ENCODE measurements at regions not wholly inside any gene's neighbourhood (a gene's known extent, or its start where the extent isn't known, plus 50 kb on each side); places are given as distances from the start of the nearest gene placed in this dataset.
A peak's percentile ranks its signal among the peaks of the same experiment; 100 is the strongest.

DNA sequence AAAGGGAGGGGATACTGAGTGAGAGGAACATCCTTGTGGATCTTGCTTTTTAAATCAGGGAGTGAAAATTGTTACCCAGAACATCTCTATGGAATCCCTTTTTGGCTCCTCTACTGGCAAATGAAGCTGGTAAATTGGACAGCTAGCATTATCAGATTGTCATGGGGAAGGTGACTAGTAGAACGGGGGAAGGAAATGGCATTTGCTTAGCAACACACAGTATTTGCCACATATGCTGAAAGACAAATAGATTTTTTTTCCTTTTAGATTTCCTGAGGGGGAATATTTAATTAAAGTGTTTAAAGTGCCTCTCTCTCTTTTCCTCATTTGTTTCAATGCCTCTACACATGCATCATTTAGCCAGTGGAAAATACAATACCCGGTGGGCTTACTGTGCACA is 573.5 kb downstream of the BCKDHB start:
- no peak for DNase-seq

- no peak for DNase-seq
These were observed 569.9 kb downstream of the BCKDHB start for GRCh38 chr6:80676386-80676785.

GRCh38 chr6:80674669-80675068 is 568.2 kb downstream of the BCKDHB start:
- DNase-seq: no peak

GRCh38 chr6:80673367-80673766 is 566.9 kb downstream of the BCKDHB start:
- no peak for DNase-seq

GRCh38 chr6:80667006-80667405 is 560.5 kb downstream of the BCKDHB start:
- no peak for DNase-seq

DNA sequence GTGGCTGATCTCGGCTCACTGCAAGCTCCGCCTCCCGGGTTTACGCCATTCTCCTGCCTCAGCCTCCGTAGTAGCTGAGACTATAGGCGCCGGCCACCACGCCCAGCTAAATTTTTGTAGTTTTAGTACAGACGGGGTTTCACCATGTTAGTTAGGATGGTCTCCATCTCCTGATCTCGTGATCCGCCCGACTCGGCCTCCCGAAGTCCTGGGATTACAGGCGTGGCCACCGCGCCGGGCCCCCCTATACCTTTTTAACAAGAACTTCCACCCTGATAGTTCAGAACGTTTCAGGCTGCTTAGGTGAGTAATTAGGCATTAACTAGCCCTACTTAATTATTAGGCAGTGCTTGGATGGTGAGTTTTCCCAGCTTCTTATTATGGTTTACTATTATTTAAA is 552.5 kb downstream of the BCKDHB start:
- DNase-seq: no peak

GRCh38 chr6:80647156-80647555 is 540.7 kb downstream of the BCKDHB start:
- no peak for DNase-seq

DNA sequence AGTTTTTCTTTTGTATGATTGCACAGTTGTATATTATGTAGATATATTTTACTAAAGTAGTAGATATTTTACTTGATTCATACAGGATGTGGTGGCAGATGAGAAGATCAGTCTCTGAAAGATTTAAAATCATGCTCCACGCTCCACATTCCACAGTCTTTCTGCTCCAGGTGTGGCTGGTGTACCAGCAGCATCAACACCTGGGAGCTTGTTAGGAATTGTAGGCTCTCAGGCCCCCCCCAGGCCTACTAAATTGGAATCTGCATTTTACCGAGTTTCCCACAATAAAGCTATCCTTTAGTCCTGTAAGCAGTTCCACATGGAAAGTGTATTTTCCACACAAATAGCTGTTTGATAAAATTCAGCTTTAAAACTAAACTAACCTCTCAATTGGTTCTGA is 537.4 kb downstream of the BCKDHB start:
- no peak for DNase-seq

- DNase-seq: no peak
These were observed 536.0 kb downstream of the BCKDHB start for GRCh38 chr6:80642452-80642851.

GRCh38 chr6:80641591-80641990 is 535.1 kb downstream of the BCKDHB start:
- no peak for DNase-seq

- DNase-seq: no peak
These were observed 533.7 kb downstream of the BCKDHB start for GRCh38 chr6:80640176-80640575.

DNA sequence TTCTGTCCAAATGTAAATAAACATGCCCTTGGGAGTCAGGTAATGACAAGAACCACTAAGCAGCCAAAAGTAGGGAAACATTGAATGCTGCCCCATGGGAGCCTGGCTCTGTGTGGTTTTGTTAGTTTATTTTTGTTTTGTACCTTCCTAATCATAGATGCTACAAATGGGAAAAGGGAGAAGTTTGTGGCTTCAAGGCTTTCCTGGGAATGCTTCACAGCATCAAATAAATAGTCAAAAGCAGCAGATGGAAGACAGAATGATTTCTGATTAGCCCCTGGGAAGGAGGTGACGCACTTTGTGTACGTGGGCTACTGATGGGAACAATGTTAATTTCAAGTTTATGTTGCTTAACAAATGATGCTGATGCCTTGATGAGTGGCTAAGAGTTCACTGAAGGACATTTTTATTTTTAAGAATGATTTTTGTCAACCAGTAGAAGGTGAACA is 532.7 kb downstream of the BCKDHB start:
- no peak for DNase-seq

GRCh38 chr6:80638213-80639055 is 532.0 kb downstream of the BCKDHB start:
- DNase-seq: peak; percentile 2

DNA sequence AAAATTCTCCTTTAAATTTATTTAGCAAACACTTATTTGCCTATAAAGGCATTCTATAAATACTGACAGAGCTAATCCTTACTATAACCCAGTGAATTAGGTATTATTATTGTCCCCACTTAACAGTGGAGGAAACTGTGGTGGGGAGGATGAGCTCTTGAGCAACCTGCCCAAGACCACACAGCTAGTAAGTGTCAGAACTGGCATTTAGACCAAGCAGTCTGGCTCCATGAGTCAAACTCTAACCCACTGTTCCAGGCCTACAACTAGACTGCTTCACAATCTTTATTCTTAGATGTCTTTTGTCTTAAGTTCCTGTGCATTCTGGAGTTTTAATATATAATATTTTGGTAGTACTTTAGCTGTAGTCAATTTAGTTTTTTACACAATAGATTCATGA is 530.8 kb downstream of the BCKDHB start:
- DNase-seq: no peak

DNA sequence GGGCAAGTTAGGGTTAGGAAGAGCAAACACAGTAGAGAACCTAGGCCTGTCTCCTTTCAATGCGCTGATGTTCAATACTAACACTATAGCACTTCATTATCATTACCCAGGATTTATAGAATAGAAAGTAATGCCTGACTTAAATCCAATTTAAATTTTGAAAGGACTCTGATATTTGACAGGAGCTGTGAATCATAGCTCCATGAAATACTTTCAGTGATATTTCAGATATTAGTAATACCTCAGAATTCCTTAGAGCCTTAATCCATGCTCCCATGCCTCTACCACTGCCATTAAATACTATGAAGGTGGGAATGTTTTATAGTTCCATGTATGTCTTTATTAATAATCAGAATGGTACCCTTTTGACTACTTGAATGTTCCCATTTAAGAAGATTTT is 530.2 kb downstream of the BCKDHB start:
- no peak for DNase-seq

DNA sequence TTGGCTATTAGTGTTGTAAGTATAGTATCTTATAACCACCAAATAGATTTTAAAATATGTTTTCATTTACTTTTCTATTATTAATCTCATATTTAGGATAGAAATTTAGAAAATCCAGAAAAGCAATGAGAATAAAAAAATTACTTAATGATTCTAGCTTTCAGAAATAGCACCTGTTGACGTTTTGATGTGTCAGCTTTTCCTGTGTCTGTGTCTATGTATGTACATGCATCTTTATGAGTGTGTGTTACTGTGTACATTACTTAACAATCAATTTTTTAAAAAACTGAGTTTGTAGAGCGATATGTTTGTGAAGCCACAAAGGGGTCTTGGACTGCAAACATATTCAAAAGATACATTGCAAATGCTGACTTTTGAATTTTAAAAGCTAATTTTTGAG is 526.9 kb downstream of the BCKDHB start:
- DNase-seq: no peak

GRCh38 chr6:80625405-80625804 is 518.9 kb downstream of the BCKDHB start:
- DNase-seq: no peak

DNA sequence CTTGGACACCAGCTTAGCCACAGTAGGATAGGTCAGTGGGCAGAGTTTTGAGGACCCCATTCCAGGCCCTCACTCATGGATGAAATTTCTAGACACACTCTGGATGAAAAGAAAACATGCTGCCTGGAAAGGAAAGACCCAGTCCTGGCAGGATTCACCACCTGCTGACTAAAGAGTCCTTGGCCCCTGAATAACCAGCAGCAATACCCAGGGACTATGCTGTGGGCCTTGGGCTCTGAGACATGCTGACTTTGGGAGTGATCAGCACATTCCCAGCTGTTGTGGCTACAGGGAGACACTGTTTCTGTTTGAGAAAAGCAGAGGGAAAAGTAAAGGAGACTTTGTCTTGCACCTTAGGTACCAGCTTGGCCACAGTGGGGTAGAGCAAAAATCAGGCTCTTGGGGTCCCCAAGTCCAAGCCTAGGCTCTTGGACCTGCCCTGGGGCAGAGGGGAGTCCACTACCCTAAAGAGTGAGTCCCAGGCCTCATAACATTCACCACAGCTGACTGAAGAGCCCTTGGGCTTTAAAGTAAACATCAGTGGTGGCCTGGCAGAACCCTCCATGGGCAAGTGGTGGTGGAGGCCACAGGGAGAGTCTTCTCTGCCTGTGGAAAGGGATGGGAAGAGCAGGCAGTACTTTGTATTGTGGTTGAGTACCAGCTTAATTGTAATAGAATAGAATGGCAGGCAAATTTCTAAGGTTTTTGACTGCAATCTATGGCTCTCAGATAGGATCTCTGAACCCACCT is 516.8 kb downstream of the BCKDHB start:
- no peak for DNase-seq

- no peak for DNase-seq
These were observed 516.2 kb downstream of the BCKDHB start for GRCh38 chr6:80622641-80623040.

GRCh38 chr6:80618953-80619352 is 512.5 kb downstream of the BCKDHB start:
- DNase-seq: no peak

GRCh38 chr6:80610846-80611245 is 504.4 kb downstream of the BCKDHB start:
- DNase-seq: no peak

GRCh38 chr6:80608881-80609280 is 502.4 kb downstream of the BCKDHB start:
- no peak for DNase-seq

DNA sequence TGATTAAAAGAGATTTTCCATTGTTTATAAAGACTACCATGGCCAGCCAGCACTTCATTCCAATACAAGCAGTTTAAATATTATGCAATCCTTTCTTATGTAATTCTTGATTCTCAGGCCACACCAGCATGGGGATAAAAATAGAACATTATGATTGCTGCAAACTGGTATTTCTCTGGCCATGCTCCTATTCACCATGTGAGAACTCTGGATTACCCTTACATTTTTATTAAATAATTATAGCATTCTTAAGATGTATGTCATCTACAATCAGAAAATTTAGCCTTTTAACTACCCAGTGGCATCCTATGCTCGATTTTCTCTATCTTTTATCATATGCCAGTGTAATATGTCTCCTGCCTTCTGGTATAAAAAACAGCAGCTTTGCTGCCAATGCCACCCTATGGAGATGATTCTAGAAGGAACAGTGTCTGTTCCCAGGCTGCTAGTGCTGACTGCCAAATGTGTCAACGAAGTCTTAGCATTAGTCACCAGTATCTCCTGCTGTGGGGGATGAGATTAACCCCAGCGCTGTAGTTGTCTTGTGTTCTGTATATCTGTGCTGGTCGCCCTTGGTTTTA is 501.4 kb downstream of the BCKDHB start:
- no peak for DNase-seq
